ENCODE measurements at regions not wholly inside any gene's neighbourhood (a gene's known extent, or its start where the extent isn't known, plus 50 kb on each side); places are given as distances from the start of the nearest gene placed in this dataset.

- H3K4me1 ChIP-seq = no peaks in the 10 kb centered on the region
- peaks cover 0 to 19% (median 0%) of the 10 kb centered on the region in 7 donors for H3K27me3 ChIP-seq (replicated peaks in 1 of 7)
- H3K4me3 ChIP-seq = no peak overlapping the region
- peaks cover 0 to 94% (median 42%) of the 10 kb centered on the region in 8 donors for H3K9me3 ChIP-seq
- 37 to 45% (median 40%) methylated on average over 12 of the region's 12 CpGs for WGBS, 5 donors
- no peak overlapping the region for H3K27ac ChIP-seq
- intact Hi-C loops (cut with DNase I; ENCODE audit: low total_unique reads) = no loop called here
- no peak for TF ChIP-seq POLR2A (IDR thresholded peaks at IDR 0.05)
- no peak for DNase-seq
- no peaks in the 10 kb centered on the region for H3K36me3 ChIP-seq
Measured at GRCh38 chr19:56973713-56974555, 133.4 kb upstream of the PEG3 start.

GRCh38 chr19:56974556-56975207 lies 134.2 kb upstream of the PEG3 start:
- Histone ChIP-seq H3K36me3 (no peaks in the 10 kb centered on the region), H3K4me3 (no peak overlapping the region), H3K9me3 (peaks cover 0 to 94% (median 49%) of the 10 kb centered on the region in 8 donors), H3K27me3 (replicated peaks in 1 of 7) (peaks cover 0 to 19% (median 0%) of the 10 kb centered on the region in 7 donors), H3K27ac (no peak overlapping the region), H3K4me1 (no peaks in the 10 kb centered on the region)
- intact Hi-C loops (cut with DNase I; ENCODE audit: low total_unique reads) = no loop called here
- WGBS, 5 donors = 49 to 65% (median 57%) methylated on average over 8 of the region's 8 CpGs
- TF ChIP-seq POLR2A (IDR thresholded peaks at IDR 0.05) (no peak), POLR2AphosphoS5 (IDR thresholded peaks at IDR 0.05) (no peak), CTCF (IDR thresholded peaks at IDR 0.05 in 8 of 11, conservative IDR thresholded peaks at IDR 0.05 in 3 of 11) (no peak)
- no peak for DNase-seq

- Histone ChIP-seq H3K4me3 (no peak overlapping the region), H3K4me1 (no peaks in the 10 kb centered on the region), H3K27me3 (replicated peaks in 1 of 7) (peaks cover 0 to 23% (median 0%) of the 10 kb centered on the region in 7 donors), H3K9me3 (peaks cover 0 to 99% (median 64%) of the 10 kb centered on the region in 8 donors), H3K27ac (no peak overlapping the region), H3K36me3 (no peaks in the 10 kb centered on the region)
- WGBS, 5 donors = 65 to 79% (median 75%) methylated on average over 4 of the region's 4 CpGs
- intact Hi-C loops (cut with DNase I; ENCODE audit: low total_unique reads) = no loop called here
- TF ChIP-seq POLR2AphosphoS5 (IDR thresholded peaks at IDR 0.05) = no peak
- no peak for TF ChIP-seq CTCF (IDR thresholded peaks at IDR 0.05 in 8 of 11, conservative IDR thresholded peaks at IDR 0.05 in 3 of 11)
- TF ChIP-seq POLR2A (IDR thresholded peaks at IDR 0.05) = no peak
- no peak for DNase-seq
Measured at GRCh38 chr19:56976300-56976699, 135.8 kb upstream of the PEG3 start.

- Histone ChIP-seq H3K4me1 (no peaks in the 10 kb centered on the region), H3K27ac (no peak overlapping the region), H3K9me3 (peaks cover 0 to 99% (median 64%) of the 10 kb centered on the region in 8 donors), H3K27me3 (replicated peaks in 1 of 7) (peaks cover 0 to 23% (median 0%) of the 10 kb centered on the region in 7 donors), H3K4me3 (no peak overlapping the region), H3K36me3 (no peaks in the 10 kb centered on the region)
- intact Hi-C loops (cut with DNase I; ENCODE audit: low total_unique reads) = no loop called here
- WGBS, 5 donors = 72 to 84% (median 80%) methylated on average over 14 of the region's 14 CpGs
- no peak for DNase-seq
- TF ChIP-seq POLR2A (IDR thresholded peaks at IDR 0.05) (no peak), CTCF (IDR thresholded peaks at IDR 0.05 in 8 of 11, conservative IDR thresholded peaks at IDR 0.05 in 3 of 11) (no peak), POLR2AphosphoS5 (IDR thresholded peaks at IDR 0.05) (no peak)
Measured at GRCh38 chr19:56976995-56977906, 136.7 kb upstream of the PEG3 start.

All from spleen (tissue), 11 donors.